Fibroblast of skin of right biceps (primary cell): ENCODE measurements at regions not wholly inside any gene's neighbourhood (a gene's known extent, or its start where the extent isn't known, plus 50 kb on each side); places are given as distances from the start of the nearest gene placed in this dataset.
"Not testable (repeated sequence)": the region's sequence is repeated elsewhere in the genome, so short reads cannot be mapped to it uniquely, and the experiment has no call there.

ENCODE experiments used
- DNase-seq: peaks from one replicate; pipeline ENCODE4 v3.0.0-alpha.2; 2013

DNA sequence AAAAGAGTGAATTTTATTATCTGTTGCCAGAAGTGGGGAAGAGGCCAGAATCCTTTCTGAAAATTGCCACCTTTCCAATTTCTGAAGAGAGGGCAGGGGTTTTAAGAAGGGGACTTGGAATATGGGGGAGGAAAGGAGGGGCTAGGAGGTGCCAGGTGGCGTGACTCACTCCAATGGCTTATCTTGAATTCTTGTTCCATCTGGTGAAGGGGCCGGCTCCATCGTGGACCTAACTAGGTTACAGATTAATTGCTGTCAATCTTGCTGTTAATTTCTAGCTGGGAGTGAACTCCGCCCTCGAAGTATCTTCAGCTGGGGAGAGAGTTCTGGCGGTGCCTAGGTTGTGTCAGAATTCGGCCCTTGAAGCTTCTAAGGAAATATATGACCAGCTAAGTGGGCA lies 138.7 kb downstream of the YTHDC2 start:
- no peak for DNase-seq

DNA sequence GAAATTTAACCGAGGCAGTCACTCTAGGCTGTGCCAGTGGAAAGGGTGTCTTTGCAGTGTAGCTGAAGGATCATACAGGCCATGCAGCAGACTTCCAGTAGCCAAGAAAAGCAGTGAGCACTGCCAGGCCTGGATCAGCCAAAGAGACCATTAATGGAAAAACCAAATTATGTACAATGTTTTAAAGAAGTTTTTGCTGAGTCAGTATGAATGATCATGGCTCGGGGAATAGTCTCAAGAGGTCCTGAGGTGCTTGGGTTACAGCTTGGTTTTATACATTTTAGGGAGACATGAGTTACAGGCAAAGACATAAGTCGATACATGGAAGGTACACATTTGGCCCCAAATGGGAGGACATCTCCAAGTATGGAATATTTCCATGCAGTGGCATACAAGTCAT lies 141.3 kb downstream of the YTHDC2 start:
- DNase-seq: no peak

DNA sequence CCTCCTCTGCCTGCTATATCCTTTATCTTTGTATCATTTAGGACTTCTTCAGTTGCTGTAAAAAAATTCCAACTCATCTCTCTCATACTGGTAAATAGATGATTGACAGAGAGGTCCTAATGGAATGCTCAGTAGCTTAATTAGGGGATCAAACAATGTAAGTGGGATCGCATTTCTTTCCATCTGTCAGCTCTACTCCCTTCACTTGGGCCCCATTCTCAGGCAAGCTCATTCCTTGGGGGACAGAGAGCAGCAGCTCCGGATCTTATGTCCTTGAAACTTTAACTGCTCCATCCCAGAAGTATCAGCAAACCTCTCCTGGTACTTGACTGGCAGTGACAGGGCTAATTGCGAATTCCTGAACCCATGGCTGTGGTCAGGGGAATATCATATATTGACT lies 146.7 kb downstream of the YTHDC2 start:
- DNase-seq: no peak

DNA sequence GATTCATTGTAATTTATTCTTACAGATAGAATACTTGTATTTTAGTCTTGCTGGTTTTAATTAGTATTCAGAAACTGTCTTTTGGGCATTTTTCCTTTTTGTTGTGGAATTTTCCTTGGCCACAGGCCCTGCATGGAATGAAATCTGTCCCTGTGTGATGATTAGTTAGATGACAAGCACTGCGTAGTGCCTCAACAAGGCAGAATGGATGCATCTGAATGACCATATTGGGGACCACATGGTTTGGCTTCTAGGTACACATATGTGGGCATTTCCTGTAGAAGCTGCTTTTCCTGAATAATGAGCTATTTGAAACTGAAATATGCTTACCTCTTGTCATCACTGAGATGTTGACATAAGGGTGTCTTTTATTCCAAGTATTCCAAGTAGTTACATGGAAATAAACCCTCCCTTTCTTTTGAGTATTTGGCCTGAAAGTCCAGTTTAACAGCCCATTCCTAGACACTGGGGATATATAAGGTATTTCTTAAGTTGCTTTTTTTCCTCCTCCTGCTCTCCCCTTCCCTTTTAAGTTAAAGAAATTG lies 147.3 kb downstream of the YTHDC2 start:
- no peak for DNase-seq

DNA sequence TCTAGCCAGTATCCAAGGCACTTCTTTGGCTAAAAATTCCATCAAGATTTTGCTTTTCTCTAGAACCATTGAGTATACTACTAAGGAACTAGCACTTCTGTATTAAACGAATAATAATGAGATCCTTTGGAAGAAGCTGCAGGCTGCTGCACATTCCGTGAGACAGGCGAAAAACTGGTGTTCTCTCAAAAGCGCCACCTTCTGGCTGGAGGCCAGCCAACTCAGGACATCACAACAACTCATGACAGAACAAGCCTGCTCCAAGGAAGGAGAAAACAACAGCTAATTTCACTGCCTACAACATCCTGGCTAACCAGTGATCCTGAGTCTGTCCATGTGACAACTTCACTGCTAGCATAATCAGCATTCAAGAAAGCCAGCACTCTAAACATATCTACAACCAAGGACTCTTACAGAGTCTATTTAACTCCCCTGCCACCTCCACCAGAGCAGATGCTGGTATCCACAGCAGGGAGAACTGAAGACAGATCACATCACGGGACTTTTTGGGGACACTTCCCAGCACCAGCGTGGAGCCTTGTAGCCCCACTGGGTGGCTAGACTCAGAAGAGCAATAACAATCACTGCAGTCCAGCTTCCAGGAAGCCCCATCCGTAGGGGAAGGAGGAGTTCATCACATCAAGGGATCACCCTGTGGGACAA lies 150.5 kb downstream of the YTHDC2 start:
- DNase-seq: peak; percentile 34

DNA sequence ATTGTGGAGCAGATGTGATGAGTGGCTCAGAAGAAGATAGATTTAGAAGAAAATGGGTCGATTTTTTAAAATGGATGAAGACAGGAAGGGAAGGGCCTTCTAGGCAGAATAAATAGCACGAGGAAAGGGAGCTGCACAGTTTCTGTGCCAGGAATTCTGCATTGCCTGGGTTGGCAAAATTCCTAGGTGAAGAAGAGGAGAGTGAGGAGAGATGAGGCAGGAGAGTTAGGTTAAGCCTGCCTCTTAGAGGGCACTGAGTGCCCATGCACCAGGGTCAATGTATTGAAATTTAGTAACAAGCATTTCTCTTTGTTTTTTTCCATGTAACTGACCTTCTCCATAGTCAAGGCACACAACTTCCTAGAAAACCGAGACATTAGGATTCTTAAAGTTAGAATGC lies 159.5 kb downstream of the YTHDC2 start:
- DNase-seq: no peak

DNA sequence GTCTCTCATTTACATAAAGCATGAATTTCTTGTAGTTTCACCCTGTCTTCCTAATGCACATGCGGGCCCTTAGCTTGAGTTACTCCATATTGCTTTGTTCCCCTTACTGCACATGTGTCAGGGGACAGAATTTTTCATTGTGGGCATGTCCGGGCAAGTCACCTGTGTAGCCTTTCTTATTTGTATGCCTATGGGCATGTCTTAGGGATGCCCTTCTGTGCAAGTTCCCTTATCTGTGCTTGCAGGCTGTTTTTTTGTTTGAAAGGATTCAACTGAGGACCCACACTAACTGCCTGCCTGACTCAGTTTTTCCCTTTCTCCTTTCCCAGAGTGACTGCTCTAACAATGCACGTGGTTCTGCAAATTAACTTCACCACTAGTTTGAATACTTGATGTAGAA lies 161.7 kb downstream of the YTHDC2 start:
- DNase-seq: no peak

DNA sequence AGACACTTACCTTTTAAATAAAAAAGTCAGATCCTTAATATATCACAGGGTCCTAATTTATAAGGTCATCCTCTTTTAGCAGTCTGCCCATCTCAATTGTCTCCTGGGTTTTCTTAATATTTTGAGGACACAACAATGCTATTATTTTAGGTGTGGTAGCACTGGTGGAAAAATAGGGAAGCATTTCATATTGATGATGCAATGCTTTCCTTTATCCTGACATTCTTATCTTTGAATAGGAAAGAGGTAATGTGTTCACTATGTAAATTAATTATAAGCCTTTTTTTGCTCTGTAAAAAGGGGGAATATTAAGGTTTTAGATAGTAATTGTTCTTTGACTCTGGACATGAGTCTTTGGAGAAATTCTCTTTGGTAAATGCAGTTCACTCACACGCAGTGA lies 164.7 kb downstream of the YTHDC2 start:
- DNase-seq: no peak

DNA sequence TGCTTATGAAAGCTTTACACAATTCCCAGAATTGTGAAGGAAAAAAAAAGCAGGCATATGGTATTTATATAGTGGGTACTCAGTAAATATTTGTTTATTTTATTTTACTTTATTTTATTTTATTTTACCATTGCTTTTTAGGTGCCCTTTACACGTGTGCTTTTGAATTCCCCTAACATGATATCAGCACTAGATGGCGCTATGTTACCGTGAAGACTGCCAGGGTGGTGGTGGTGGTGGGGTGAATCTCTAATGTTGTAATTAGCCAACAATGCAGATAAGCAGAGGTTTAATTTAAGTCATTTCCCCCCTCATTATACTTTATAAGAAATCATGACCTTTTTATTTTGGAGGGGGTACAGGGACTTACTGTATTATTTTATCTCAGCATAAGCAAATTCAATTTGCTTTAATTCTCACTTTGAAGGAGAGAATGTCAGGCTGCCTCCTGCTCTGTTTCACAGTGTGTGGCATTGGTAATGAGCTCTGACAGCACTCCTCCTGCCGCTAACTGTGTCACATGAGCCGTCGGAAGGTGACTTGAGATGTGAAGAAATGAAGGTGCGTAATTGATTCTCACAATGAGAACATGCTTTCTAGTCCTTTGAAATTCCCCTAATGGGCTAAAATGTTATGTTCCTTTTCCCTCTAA lies 165.6 kb downstream of the YTHDC2 start:
- peak; percentile 34 for DNase-seq

DNA sequence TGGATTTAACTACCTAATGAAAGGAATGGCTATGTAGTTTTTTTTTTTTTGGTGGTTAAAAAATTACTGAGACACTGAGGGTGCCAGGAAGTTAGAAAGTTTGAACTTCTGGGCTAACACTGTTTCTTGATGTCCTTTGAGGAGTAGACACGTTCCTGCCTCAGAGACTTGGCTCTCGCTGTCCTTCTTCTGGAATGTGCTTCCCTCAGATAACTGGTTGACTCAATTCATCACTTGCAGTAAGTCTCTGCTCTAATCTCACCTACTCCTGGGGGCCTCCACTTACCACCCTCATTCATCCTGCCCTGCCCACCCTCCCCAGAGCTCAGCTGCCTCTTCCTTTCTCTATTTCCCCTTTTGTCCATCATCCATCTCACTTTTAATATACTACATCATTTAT lies 167.0 kb downstream of the YTHDC2 start:
- no peak for DNase-seq

DNA sequence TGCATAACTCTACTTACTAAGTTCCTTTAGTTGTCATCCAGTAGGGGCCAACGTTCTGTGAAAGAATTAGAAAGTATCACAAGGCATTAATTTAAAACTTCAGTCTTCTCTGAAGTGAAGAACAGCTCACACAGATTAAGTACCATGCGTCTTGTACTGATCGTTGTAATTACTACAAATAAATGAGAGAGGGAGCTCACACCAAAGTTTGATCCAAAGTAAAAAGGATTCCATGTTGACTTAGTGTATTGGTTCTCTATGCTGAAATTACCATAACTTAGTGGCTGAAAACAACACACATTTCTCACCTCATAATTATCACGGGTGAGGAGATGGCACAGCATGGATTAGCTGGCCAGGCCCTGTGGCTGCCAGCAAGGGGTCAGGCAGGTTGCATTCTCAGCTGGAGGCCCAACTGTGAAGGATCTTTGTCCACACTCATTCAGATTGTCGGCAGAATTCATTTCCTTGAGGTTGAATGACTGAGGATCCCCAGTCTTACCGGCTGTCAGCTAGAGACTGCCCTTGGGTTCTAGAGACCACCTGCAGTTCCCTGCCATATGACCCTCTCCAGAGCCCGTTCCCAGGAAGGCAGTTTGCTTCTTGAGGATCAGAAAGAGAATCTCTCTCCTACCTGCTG lies 169.1 kb downstream of the YTHDC2 start:
- DNase-seq: peak; percentile 12

DNA sequence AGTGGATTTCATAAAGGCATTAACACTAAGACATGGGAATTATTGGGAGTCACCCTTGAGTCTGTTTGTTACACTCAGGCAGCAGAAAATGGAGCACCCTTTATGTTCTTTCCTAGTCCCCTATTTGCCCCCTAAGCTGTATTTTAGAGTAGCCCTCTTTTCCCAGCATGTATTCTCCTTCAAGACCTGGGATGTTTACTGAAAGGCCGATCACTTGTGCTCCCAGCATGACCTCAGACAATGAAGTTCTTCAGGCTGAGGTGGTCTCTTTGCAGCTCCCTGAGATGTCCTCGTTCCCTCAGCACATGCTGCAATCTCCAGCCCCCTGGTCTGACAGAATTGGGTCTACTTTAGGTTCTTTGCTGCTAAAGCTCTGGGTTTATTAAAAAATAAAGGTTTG lies 169.7 kb downstream of the YTHDC2 start:
- DNase-seq: no peak

DNA sequence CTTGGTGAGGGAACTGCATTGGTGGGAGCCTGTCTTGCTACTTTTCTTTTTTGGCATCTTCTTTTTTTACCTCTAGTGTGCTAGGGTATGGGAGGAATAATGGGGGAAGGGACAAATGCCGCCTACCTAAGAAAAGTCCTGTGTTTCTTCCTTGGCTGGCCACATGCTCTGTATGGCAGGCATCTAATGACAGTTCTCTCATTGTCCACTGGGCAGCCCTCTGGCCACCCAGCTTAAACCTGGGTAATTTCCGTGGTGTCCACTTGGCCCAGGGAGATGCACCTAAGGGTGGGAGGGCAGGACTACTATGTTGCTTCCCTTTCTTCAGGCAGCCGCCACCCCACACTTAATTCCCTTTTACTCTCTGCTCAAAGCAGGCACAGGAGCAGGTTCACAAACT lies 173.1 kb downstream of the YTHDC2 start:
- DNase-seq: no peak

DNA sequence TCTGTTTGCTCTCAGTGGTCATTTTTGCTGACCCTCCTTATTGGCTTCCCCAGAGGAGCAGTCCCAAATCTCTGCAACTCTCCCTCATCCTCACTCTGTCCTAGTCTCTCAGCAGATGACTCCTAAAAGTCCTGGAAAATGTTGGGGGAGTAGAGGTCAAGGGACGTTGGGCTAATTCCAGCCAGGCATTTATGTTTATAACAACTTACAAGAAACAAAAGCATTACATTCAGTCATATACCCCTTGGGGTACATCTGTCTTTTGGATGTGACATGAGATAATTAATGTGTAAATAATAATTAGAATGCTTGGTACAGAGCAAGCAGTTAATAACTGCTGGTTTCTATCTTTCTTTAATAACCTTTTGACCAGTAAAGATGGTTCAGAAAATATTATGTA lies 176.2 kb downstream of the YTHDC2 start:
- no peak for DNase-seq

DNA sequence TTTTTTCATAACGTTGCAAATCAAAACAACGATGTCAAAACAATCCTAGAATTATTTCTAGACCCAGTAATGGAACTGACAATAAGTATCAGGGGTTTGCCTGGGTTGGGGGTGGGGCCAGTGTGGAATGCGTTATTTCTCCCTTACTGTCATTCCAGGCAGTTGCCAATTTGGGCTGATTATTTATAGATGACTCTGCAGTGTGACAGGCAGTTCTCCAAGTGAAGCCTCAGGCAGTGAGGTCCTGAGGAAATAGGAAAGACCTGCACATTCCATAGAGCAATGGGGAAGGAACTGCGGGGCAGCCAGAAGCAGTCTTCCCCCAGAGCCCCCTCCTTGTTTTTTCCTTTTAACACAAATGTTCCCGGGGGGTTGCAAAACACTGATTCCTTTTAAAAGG lies 179.0 kb downstream of the YTHDC2 start:
- no peak for DNase-seq

DNA sequence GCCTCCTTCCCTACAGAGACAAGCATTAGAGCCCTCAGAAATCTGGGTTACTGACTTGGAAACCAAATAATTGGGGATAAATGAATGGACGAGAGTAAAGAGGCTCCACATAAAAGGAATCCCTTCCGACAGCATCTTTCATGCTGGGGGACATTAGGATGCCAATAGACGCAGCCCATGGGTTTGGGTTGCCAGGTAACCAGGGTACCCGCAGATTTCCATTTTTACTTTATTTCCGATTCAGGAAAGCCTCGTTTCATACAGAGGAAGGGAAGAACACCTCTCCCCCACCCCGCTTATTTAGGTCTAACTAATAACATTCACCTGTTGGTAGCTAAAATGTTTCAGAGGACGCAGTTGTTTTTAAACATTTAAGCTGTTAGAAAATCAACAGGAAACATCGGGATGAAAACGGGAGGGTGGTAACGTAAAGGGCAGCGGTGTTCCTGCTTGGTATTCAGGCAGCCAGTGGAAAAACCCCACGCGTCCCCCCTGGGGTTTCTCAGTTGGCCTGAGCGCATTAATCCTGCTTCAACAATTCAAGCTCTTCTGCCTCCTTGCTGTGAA lies 179.5 kb downstream of the YTHDC2 start:
- DNase-seq: no peak

DNA sequence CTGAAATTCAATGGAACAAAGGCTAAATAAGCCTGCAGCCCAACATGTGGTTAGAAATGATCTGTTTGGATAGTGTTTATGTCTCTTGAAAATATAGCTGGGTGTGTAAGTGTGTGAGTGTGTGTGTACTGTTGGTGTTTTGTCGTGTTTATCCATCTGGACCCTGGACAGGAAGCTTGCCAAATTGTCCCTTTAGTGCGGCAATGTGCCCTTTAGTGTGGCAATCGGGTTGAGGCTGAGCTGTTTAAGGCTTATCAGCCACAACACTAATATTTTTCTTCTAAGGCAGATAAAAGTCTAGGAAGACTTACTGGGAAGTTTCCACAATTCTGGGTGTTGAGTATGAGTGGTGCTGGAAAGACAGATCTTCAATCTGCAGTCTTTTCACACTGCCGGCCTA lies 180.2 kb downstream of the YTHDC2 start:
- DNase-seq: no peak

DNA sequence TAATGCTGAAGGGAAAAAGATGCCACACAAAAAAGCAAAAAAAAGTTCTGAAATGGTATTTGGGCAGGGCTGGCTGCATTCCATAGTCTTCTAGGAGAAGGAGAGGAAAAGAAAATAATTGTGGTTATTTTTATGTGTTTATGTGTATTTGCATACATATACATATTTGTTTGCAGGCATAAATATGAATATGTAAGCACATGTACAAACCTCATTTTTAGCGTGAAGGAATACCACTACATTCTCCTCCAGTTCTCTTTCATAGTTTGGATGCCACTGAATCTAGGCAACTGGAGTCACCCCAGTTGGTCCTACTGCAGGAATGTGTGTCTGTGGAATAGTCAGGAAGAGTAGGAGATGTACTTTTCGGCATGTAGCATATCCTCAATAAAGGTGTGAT lies 181.1 kb downstream of the YTHDC2 start:
- DNase-seq: no peak

DNA sequence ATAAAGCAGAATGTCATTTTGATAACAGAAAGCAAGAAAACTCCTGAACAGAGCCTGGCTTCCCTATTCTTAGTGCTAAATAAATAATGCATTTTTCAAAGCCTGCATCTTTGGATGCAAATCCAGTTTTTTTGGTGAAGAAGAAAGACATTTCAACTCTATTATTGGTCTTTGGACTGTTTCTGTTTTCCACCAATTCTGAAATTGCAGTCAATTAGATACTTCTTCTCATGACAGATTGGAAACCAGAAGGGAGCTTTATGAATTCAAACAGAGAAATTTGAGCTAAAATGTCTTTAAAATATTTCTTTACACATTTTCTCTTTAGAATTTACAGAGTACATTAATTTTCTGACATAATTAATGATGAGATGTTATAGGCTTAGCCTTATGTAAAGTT lies 189.8 kb downstream of the YTHDC2 start:
- DNase-seq: no peak

DNA sequence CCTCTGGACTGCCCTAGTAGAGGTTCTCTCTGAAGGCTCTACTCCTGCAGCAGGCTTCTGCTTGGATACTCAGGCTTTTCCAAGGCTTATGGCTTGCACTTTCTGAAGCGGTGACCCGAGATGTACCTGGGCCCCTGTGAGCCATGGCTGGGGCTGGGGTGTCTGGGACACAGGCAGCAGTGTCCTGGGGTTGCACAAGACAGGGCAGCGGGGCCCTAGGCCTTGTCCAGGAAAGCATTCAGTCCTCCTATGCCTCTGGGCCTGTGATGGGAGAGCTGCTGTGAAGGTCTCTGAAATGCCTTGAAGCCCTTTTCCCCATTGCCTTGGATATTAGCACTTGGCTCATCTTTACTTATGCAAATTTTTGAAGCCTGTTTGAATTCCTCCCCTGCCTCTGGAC lies 192.2 kb downstream of the YTHDC2 start:
- no peak for DNase-seq

DNA sequence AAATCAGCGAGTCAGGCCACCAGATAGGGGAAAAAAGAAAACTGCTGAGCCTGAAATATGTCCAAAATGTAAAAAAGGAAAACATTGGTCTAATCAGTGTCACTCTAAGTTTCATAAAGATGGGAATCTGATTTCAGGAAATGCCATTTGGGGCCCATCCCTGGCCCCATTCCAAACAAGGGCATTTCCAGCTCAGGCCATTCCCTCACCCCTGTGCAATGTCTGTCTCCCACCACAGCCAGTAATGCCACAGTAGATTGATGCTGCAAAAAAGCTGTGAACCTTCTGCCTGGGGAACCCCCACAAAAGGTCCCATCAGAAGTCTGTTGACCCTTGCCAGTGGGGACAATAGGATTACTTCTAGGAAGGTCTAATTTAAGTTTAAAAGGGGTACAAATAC lies 199.6 kb downstream of the YTHDC2 start:
- peak; percentile 0 for DNase-seq

DNA sequence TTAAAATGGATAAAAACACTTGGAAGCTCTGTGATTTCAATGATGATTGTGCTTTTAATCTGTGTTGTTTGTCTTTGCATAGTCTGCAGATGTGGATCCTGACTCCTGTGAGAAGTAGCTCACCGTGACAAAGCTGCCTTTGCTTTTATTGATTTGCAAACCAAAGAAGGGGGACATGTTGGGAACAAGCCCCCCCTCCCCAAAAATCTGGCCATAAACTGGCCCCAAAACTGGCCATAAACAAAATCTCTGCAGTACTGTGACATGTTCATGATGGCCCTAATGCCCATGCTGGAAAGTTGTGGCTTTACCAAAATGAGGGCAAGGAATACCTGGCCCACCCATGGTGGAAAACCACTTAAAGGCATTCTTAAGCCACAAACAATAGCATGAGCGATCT lies 202.4 kb downstream of the YTHDC2 start:
- DNase-seq: not testable (repeated sequence)

DNA sequence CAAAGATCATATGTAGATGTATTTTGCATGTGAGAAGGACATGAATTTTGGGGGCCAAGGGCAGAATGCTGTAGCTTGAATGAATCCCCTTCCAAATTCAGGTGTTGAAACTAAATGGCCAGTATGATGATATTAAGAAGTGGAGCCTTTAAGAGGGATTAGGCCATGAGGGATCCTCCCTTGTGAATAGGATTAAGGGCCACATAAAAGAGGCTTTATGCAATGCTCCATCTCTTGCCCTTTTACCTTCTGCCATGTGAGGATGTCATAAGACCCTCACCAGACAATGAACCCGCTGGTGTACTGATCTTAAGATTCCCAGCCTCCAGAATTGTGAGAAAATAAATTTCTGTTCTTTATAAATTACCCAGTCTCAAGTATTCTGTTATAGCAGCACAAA lies 206.1 kb downstream of the YTHDC2 start:
- no peak for DNase-seq

DNA sequence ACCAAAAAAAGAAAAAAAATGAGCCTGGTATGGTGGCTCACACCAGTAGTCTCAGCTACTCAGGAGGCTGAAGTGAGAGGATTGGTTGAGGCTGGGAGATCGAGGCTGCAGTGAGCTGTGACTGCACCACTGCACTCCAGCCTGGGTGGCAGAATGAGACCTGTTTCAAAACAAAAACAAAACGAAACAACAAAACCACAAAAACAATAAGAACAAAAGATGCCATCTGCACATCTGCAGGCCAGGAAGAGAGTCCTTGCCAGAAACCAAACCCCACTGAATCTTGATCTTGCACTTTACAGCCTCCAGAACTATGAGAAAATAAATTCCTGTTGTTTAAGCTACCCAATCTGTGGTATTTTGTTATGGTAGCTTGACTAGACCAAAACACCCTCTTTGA lies 207.7 kb downstream of the YTHDC2 start:
- no peak for DNase-seq
